ENCODE measurements at regions not wholly inside any gene's neighbourhood (a gene's known extent, or its start where the extent isn't known, plus 50 kb on each side); places are given as distances from the start of the nearest gene placed in this dataset.

- TF ChIP-seq POLR2A (IDR thresholded peaks at IDR 0.05) (no peak), CTCF (IDR thresholded peaks at IDR 0.05) (no peak)
These were observed 251.9 kb upstream of the PRKD1 start for GRCh38 chr14:30179381-30180130.

Measured in gastroesophageal sphincter (tissue), 3 donors.